Stimulated activated effector memory CD8-positive, alpha-beta T cell treated with anti-CD3 and anti-CD28 coated beads, Interleukin-12 subunit alpha, Interleukin-12 subunit beta, amount 100 ng/mL, for 72 hours (primary cell): ENCODE measurements at regions not wholly inside any gene's neighbourhood (a gene's known extent, or its start where the extent isn't known, plus 50 kb on each side); places are given as distances from the start of the nearest gene placed in this dataset.
"Not testable (repeated sequence)": the region's sequence is repeated elsewhere in the genome, so short reads cannot be mapped to it uniquely, and the experiment has no call there.

Source experiments
- ATAC-seq: fragments of 150-1000 bp; cut with Tn5 transposase; 2 replicates; pipeline ENCODE4 v1.10.0; 2021
- DNase-seq, 2 donors: peaks; one replicate each; pipeline ENCODE4 v3.0.0; 2021 to 2022; ENCODE audit warnings: low spot score in 2 of 2
- H3K27ac Mint-ChIP-seq: one replicate; pipeline ENCODE4 v1.8.0; 2022; ENCODE audit warnings: mild to moderate bottlenecking, mixed read lengths
- H3K36me3 Mint-ChIP-seq: one replicate; pipeline ENCODE4 v1.8.0; 2022; ENCODE audit warnings: mild to moderate bottlenecking, mixed read lengths
- H3K4me1 Mint-ChIP-seq: one replicate; pipeline ENCODE4 v1.8.0; 2022; ENCODE audit warnings: mixed read lengths
- H3K4me3 Mint-ChIP-seq: one replicate; pipeline ENCODE4 v1.8.0; 2022; ENCODE audit warnings: mild to moderate bottlenecking, mixed read lengths
- H3K9me3 Mint-ChIP-seq: one replicate; pipeline ENCODE4 v1.8.0; 2022; ENCODE audit warnings: mixed read lengths

DNA sequence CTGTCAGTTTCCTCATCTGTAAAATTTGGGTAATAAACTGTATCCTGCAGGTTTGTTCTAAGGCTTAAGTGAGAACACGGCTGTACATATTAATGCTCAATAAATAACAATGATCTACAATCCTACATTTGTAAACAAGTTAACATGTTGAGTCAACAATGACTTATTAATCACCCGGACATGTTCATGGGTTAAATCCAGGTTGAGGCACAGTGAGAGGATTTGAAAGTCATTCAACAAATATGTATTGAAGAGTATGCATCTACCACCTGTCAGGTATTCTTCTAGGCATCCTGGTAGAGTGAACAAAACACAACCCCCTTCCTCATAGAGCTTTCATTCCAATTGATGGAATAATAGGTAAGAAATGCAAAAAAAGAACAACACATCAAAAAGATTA lies 554.7 kb upstream of the SLC35B3 start:
- no peak for ATAC-seq
- no peaks in the 10 kb centered on the region for H3K4me1 Mint-ChIP-seq
- DNase-seq = no peak
- peaks cover 3% of the 10 kb centered on the region for H3K9me3 Mint-ChIP-seq
- H3K36me3 Mint-ChIP-seq = no peaks in the 10 kb centered on the region
- no peak overlapping the region for H3K4me3 Mint-ChIP-seq
- H3K27ac Mint-ChIP-seq = no peak overlapping the region

DNA sequence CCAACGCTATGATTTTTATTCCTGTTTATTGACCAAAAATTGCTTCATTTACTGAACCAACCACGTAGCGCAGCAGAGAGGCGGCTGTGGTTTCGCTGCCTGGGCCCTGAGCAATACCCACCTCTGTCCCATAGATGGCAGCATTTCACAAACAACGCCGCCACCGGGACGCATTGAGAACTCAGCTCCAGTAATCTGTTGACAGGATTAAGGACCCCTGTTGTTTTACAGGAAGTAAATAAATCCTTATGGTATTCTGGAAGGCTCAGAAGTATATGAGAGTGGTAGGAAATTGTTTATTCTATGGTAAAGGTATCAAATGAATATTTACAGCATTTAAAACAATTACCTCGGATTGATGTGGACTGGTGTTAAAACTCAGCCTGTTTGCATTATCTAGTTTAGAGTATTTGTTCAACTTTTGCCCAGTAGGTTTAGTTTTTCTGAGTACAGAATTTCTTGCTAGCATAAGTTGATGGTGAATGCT lies 547.9 kb upstream of the SLC35B3 start:
- DNase-seq = peak; percentile 14 to 65
- Mint-ChIP-seq H3K4me1 (no peaks in the 10 kb centered on the region), H3K36me3 (no peaks in the 10 kb centered on the region), H3K9me3 (no peaks in the 10 kb centered on the region), H3K4me3 (no peak overlapping the region), H3K27ac (no peak overlapping the region)
- ATAC-seq = peak; percentile 70

DNA sequence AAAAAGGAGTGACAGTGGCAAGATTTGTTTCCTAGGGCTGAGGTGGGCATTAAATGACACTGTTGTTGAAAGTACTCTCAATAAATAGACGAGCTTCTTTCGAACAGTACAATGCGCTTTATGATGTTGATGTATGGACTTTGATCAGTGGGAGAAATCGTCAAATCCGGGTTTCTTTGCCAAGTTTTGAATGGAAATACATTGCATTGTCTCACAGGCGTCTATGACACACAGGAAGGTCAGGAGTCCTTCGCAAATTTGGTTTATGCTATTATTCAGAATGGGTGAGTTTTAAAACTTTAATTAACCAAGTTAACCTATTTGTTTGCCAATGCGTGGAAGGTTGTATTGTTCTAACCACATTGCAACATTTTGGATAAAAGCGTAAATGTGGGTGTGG lies 547.3 kb upstream of the SLC35B3 start:
- H3K36me3 Mint-ChIP-seq = no peaks in the 10 kb centered on the region
- H3K9me3 Mint-ChIP-seq = no peaks in the 10 kb centered on the region
- no peak overlapping the region for H3K27ac Mint-ChIP-seq
- no peaks in the 10 kb centered on the region for H3K4me1 Mint-ChIP-seq
- no peak for ATAC-seq
- no peak for DNase-seq
- H3K4me3 Mint-ChIP-seq = no peak overlapping the region

DNA sequence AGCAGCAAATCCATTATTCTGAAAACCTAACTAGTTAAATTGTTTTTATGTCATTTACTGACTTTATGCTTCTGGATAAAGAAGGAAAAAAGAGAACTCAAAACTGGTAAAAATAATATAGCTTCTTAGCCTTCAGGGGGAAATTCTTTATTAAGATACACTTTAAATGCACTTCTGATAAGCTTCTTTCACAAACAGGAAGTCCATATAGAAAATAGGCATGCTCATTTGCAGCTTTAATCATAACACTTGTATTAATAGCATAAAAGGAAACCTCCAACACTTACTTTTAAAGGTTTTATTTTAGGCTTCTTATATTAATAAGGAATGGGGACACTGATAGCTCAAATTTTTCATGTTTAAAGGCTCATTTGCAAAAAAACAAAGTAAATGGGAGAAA lies 538.0 kb upstream of the SLC35B3 start:
- ATAC-seq (no peak), DNase-seq (no peak)
- Mint-ChIP-seq H3K9me3 (peaks cover 4% of the 10 kb centered on the region), H3K27ac (no peak overlapping the region), H3K4me3 (no peak overlapping the region), H3K36me3 (no peaks in the 10 kb centered on the region), H3K4me1 (no peaks in the 10 kb centered on the region)

DNA sequence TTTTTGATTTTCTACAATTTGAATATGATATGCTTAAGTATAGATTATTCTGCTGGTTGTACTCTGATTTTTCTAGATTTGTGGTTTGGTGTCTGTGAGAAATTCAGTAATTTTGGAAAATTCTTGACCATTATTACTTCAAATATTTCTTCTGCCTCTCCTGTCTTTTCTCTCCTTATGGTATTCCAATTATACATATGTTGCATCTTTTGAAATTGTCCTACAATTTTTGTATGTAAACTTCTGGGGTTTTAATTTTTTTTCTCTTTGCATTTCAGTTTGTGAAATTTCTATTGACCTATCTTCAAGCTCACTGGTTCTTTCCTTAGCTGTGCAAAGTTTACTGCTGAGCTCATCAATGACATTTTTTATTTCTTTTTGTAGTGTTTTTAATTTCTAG lies 534.4 kb upstream of the SLC35B3 start:
- Mint-ChIP-seq H3K4me1 (no peaks in the 10 kb centered on the region), H3K9me3 (peaks cover 4% of the 10 kb centered on the region), H3K36me3 (no peaks in the 10 kb centered on the region), H3K27ac (no peak overlapping the region), H3K4me3 (no peak overlapping the region)
- DNase-seq = no peak
- no peak for ATAC-seq

DNA sequence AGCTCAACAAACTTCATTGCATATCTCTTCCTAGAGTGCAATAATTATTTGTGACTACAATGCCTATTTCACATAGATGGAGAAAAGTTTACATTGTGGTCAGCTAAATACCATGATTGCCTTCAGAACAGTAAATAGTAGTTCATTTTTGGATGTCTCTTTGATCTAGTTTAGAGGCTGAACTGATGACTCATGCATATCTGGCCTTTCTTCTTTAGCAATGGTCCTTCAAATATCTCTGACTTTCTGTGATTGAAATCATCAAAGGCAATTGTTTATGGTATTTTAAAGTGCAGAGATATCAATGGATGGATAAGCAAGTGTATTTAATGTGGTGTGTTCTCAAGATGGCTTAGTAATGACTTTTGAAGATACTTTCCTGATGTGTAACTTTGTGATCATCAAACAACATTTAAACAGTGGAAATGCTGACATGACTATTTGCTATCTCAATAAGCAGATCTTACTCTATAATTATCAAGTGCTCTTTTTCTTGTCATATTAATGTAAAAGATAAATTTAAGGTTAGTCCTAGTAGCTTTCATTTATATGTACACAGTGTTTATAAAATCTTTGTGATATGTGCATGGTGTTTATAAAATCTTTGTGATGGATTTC lies 523.7 kb upstream of the SLC35B3 start:
- peaks cover 2% of the 10 kb centered on the region for H3K9me3 Mint-ChIP-seq
- no peaks in the 10 kb centered on the region for H3K4me1 Mint-ChIP-seq
- ATAC-seq = no peak
- H3K27ac Mint-ChIP-seq = no peak overlapping the region
- DNase-seq = no peak
- H3K36me3 Mint-ChIP-seq = no peaks in the 10 kb centered on the region
- H3K4me3 Mint-ChIP-seq = no peak overlapping the region

DNA sequence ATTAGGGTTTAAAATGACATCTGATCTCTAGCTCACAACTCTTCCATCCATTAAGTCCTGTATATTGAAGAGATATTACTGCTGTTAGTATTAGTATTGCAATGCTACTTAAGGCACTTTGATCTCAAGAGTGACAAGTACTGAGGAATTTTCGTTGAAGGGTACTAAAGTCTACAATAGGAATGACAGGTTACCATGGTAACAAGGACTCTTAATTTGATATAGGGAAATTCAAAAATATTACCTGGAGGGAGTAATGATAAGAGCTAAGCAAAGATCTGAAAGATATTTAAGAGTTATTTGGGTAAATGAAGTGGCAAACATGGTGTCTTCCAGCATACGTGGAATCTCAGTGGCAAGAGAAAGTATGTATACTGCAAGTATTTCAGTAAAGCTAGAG lies 518.0 kb upstream of the SLC35B3 start:
- Mint-ChIP-seq H3K4me3 (no peak overlapping the region), H3K4me1 (no peaks in the 10 kb centered on the region), H3K9me3 (peaks cover 2% of the 10 kb centered on the region), H3K27ac (no peak overlapping the region), H3K36me3 (no peaks in the 10 kb centered on the region)
- no peak for ATAC-seq
- no peak for DNase-seq

DNA sequence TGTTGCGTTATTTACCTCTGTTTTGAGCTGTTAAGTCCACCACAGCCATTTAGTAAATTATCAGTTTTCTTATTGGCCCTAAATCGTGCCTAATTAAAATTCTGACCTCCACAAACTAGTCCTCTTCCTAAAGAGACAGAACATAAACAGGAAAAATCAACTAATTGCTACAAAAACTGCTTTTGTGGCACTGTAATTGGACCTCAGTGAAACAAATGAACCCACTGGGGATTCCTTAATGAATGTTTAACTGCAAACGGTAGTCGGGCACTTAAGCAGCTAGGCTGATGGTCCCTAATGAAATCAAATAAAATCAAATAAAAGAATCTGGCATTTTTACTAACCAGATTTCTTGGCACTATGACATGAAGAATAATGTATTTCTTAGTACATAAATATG lies 513.4 kb upstream of the SLC35B3 start:
- Mint-ChIP-seq H3K36me3 (no peaks in the 10 kb centered on the region), H3K4me3 (no peak overlapping the region), H3K4me1 (no peaks in the 10 kb centered on the region), H3K27ac (no peak overlapping the region), H3K9me3 (peaks cover 2% of the 10 kb centered on the region)
- DNase-seq = no peak
- no peak for ATAC-seq

DNA sequence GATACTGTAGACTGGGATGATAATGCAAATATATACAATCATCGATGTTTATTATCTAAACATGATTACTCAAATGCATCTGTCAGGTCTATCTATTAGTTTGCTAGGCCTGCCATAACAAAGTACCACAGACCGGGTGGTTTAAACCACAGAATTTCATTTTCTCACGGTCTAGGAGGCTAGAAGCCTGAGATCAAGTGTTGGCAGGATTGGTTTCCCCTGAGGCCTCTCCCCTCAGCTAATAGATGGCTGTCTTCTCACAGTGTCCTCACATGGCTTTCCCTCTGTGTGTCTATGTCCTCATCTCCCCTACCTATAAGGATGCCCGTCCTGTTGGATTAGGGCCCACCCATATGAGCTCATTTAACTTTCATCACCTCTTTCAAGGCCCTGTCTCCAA lies 512.6 kb upstream of the SLC35B3 start:
- Mint-ChIP-seq H3K36me3 (no peaks in the 10 kb centered on the region), H3K9me3 (no peaks in the 10 kb centered on the region), H3K4me1 (no peaks in the 10 kb centered on the region), H3K27ac (no peak overlapping the region), H3K4me3 (no peak overlapping the region)
- DNase-seq = no peak
- no peak for ATAC-seq

DNA sequence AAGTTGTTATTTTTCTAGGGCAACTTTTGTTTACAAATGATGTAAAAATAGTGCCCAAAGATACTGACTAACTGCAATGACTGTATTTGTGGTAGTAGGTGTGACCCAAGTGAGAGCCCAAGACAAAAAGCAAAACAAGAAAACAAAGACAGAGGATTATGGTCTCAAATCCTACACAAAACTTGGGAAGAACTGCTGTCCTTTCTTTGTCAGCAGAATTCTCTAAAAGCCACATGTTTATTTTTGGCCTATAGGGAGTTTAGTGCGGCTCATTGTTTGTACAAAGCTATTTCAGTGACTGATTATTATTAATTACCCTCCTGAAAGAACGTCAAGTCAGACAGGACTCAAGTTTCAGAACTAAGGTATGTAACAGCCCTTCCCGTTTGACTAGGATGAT lies 509.2 kb upstream of the SLC35B3 start:
- no peak for DNase-seq
- H3K9me3 Mint-ChIP-seq = no peaks in the 10 kb centered on the region
- H3K36me3 Mint-ChIP-seq = no peaks in the 10 kb centered on the region
- ATAC-seq = no peak
- H3K4me1 Mint-ChIP-seq = no peaks in the 10 kb centered on the region
- no peak overlapping the region for H3K27ac Mint-ChIP-seq
- no peak overlapping the region for H3K4me3 Mint-ChIP-seq

DNA sequence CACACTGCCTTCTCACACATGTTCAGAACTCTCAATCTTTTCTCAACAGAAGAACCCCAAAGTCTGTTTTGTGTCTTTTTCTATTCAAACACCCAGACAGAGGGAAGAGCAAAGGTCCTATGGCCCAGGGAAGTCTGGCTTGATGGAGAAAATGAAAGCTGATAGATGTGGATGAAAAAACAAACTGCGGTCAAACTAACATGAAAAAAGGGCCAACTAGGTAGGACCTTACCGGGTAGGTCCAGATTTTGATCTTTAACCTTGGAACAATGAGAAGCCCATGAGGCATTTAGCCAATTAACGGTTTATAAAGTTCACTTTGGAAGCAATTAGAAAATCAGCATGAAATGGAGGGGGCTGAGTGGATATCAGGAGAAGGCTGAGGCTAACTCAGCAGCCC lies 507.7 kb upstream of the SLC35B3 start:
- no peak overlapping the region for H3K4me3 Mint-ChIP-seq
- no peaks in the 10 kb centered on the region for H3K36me3 Mint-ChIP-seq
- DNase-seq (no peak), ATAC-seq (no peak)
- H3K9me3 Mint-ChIP-seq = no peaks in the 10 kb centered on the region
- no peak overlapping the region for H3K27ac Mint-ChIP-seq
- no peaks in the 10 kb centered on the region for H3K4me1 Mint-ChIP-seq

DNA sequence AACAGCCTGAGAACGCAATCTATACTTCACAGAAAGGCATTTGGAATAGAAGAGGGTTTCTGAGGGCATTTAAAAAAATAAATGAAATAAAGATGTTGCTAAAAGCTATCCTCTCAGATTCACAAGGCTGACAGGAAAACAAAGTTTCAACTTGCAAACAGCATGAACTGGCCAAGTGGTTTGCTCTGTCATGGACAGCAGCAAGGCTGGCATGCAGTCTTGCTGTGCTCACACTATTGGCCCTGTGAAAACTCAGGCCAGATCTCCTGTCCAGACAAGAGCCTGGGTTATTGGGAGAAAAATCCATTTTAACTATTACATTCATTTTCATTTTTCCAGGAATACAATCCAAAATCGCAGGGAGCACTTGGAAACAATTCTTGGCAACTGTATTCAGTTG lies 506.2 kb upstream of the SLC35B3 start:
- Mint-ChIP-seq H3K27ac (no peak overlapping the region), H3K36me3 (no peaks in the 10 kb centered on the region), H3K4me1 (no peaks in the 10 kb centered on the region), H3K4me3 (no peak overlapping the region), H3K9me3 (no peaks in the 10 kb centered on the region)
- DNase-seq (no peak), ATAC-seq (no peak)

DNA sequence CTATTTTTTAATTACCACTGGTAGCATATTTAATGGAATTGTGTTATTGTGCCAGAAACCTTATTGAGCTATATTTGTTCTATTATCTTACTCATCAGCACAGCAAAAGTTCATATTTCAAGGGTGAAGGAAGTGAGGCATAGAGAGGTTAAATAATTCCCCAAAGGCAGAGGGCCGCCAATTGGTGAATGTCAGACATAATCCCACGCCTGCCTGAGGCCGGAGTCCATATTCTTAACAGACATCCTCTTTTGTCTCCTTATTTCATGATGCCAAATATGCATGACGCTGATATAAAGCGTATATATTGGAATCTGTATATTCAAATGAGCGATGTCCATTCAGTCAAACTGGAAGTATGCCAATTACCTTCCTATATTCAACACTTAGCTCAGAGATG lies 505.0 kb upstream of the SLC35B3 start:
- Mint-ChIP-seq H3K36me3 (no peaks in the 10 kb centered on the region), H3K4me3 (no peak overlapping the region), H3K9me3 (no peaks in the 10 kb centered on the region), H3K4me1 (no peaks in the 10 kb centered on the region), H3K27ac (no peak overlapping the region)
- DNase-seq (no peak), ATAC-seq (no peak)

DNA sequence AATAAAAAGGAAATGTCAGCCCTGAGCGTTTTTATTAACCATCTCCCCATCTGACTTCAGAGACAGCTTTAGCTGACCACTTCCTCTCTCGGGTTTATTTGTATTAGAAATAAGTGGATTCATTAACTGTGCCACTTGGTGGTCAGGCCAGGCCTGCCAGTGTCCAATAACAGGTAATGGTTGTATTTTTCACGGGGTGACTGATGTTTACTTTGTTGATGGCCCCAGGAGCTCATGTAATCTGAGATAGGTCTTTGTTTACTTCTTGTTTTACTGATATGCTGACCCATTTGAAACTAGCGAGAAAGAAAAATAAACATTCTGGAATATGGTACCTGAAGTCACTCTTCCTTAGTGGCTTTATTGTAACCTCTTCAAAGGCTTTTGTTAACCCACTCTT lies 504.3 kb upstream of the SLC35B3 start:
- Mint-ChIP-seq H3K4me1 (no peaks in the 10 kb centered on the region), H3K36me3 (no peaks in the 10 kb centered on the region), H3K27ac (no peak overlapping the region), H3K9me3 (no peaks in the 10 kb centered on the region), H3K4me3 (no peak overlapping the region)
- DNase-seq (no peak), ATAC-seq (no peak)

DNA sequence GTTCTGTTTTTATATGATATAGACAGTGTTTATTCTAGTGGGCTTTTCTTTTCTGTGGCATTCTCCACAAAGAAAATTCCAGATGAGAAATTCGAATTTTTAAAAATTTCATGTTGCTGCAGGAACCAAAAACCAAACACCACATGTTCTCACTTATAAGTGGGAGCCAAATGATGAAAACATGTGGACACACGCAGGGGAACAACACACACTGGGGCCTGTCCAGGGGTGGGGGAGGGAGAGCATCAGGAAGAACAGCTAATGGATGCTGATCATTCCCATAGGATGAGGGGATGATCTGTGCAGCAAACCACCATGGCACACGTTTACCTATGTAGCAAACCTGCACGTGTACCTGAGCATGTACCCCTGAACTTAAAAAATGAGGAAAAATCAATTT lies 499.0 kb upstream of the SLC35B3 start:
- no peak overlapping the region for H3K4me3 Mint-ChIP-seq
- H3K4me1 Mint-ChIP-seq = no peaks in the 10 kb centered on the region
- ATAC-seq = no peak
- no peak overlapping the region for H3K27ac Mint-ChIP-seq
- H3K36me3 Mint-ChIP-seq = no peaks in the 10 kb centered on the region
- no peak for DNase-seq
- no peaks in the 10 kb centered on the region for H3K9me3 Mint-ChIP-seq

DNA sequence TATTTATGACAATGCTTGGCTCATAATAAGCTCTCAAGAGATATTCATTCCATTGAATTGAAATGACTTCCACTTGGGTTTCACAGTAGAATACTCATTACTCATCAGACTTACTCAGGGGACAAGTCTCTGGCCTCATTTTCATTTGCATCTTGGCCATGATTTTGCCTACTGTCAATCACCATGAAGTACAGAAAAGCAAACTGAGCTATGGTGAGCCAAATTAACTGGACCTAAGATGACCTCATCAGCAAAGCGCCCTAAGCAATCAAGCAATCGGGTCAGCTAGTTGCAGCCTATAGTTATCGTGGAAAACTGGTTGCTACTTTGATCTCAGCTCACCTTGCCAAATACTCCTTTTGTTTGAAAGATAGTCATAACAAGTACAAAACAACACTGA lies 494.7 kb upstream of the SLC35B3 start:
- DNase-seq (no peak), ATAC-seq (no peak)
- no peak overlapping the region for H3K27ac Mint-ChIP-seq
- no peak overlapping the region for H3K4me3 Mint-ChIP-seq
- H3K9me3 Mint-ChIP-seq = no peaks in the 10 kb centered on the region
- no peaks in the 10 kb centered on the region for H3K36me3 Mint-ChIP-seq
- H3K4me1 Mint-ChIP-seq = no peaks in the 10 kb centered on the region

DNA sequence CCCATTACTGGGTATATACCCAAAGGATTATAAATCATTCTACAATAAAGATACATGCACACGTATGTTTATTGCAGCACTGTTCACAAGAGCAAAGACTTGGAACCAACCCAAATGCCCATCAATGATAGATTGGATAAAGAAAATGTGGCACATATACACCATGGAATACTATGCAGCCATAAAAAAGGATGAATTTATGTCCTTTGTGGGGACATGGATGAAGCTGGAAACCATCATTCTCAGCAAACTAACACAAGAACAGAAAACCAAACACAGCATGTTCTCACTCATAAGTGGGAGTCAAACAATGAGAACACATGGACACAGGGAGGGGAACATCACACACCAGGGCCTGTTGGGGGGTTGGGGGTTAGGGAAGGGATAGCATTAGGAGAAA lies 484.9 kb upstream of the SLC35B3 start:
- H3K4me1 Mint-ChIP-seq, H3K27ac Mint-ChIP-seq, DNase-seq, H3K36me3 Mint-ChIP-seq, ATAC-seq, H3K4me3 Mint-ChIP-seq, H3K9me3 Mint-ChIP-seq: not testable (repeated sequence)
